ENCODE measurements at regions not wholly inside any gene's neighbourhood (a gene's known extent, or its start where the extent isn't known, plus 50 kb on each side); places are given as distances from the start of the nearest gene placed in this dataset.

- no peak overlapping the region for H2AFZ ChIP-seq (ENCODE audit: low read length)
- no peak overlapping the region for H3K4me2 ChIP-seq (ENCODE audit: low read depth, low read length)
- DNase-seq = no peak
- H3K9ac ChIP-seq (ENCODE audit: low read length) = no peak overlapping the region
- no peaks in the 10 kb centered on the region for H3K9me3 ChIP-seq (replicated peaks; ENCODE audit: insufficient read depth, low read length)
- no peaks in the 10 kb centered on the region for H3K79me2 ChIP-seq (ENCODE audit: low read length)
- no peaks in the 10 kb centered on the region for H3K9me2 ChIP-seq (replicated peaks; ENCODE audit: insufficient read depth, low read length)
- TF ChIP-seq EZH2phosphoT487 (IDR thresholded peaks at IDR 0.05; ENCODE audit: low read length) (no peak), EZH2 (optimal IDR thresholded peaks at IDR 0.05; ENCODE audit: low read depth, low read length) (no peak)
- TF ChIP-seq, protein P1, sequence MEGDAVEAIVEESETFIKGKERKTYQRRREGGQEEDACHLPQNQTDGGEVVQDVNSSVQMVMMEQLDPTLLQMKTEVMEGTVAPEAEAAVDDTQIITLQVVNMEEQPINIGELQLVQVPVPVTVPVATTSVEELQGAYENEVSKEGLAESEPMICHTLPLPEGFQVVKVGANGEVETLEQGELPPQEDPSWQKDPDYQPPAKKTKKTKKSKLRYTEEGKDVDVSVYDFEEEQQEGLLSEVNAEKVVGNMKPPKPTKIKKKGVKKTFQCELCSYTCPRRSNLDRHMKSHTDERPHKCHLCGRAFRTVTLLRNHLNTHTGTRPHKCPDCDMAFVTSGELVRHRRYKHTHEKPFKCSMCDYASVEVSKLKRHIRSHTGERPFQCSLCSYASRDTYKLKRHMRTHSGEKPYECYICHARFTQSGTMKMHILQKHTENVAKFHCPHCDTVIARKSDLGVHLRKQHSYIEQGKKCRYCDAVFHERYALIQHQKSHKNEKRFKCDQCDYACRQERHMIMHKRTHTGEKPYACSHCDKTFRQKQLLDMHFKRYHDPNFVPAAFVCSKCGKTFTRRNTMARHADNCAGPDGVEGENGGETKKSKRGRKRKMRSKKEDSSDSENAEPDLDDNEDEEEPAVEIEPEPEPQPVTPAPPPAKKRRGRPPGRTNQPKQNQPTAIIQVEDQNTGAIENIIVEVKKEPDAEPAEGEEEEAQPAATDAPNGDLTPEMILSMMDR (IDR thresholded peaks at IDR 0.05; ENCODE audit: low read length) = no peak
- no peaks in the 10 kb centered on the region; the same call in 1 of the 2 replicates for H3K4me1 ChIP-seq (ENCODE audit: low read length)
- no peaks in the 10 kb centered on the region for H3K27me3 ChIP-seq (replicated peaks; ENCODE audit: insufficient read depth, low read length)
- H3F3A ChIP-seq (ENCODE audit: insufficient read depth, low read length) = no peaks in the 10 kb centered on the region
- H3K4me3 ChIP-seq (ENCODE audit: low read length) = no peak overlapping the region
- no peaks in the 10 kb centered on the region for H3K36me3 ChIP-seq (replicated peaks; ENCODE audit: insufficient read depth, low read length)
- no peak overlapping the region for H3K27ac ChIP-seq (ENCODE audit: low read length)
- H4K20me1 ChIP-seq (ENCODE audit: insufficient read depth, low read length) = no peaks in the 10 kb centered on the region
Observed at GRCh38 chr5:57549566-57549965, 67.0 kb upstream of the ACTBL2 start.

DNA sequence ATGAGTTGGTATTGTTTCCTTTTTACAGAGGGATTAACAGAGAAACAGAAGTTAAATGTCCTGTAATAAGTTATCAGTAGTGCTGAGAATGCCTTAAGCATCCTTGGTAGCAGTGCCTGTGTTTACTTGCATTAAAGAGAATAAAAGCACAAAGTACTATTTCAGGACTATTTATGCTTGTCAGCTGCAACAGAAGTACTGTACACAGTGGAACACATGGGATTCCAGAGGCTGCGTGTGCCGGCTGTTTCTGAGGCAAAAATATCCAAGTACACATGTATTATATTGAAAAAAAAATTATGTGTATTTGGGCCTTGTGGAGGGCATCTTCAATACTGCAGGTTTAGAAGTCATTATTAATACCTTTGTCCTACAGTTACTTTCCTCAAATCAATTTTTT lies 58.2 kb upstream of the ACTBL2 start:
- H3K4me3 ChIP-seq (ENCODE audit: low read length) = no peak overlapping the region
- H3F3A ChIP-seq (ENCODE audit: insufficient read depth, low read length) = no peaks in the 10 kb centered on the region
- H3K36me3 ChIP-seq (replicated peaks; ENCODE audit: insufficient read depth, low read length) = no peaks in the 10 kb centered on the region
- no peaks in the 10 kb centered on the region for H3K27me3 ChIP-seq (replicated peaks; ENCODE audit: insufficient read depth, low read length)
- no peak for DNase-seq
- no peaks in the 10 kb centered on the region for H3K9me3 ChIP-seq (replicated peaks; ENCODE audit: insufficient read depth, low read length)
- no peak for TF ChIP-seq EZH2 (optimal IDR thresholded peaks at IDR 0.05; ENCODE audit: low read depth, low read length)
- TF ChIP-seq EZH2phosphoT487 (IDR thresholded peaks at IDR 0.05; ENCODE audit: low read length) = no peak
- TF ChIP-seq, protein P1 (IDR thresholded peaks at IDR 0.05; ENCODE audit: low read length) = no peak
- no peaks in the 10 kb centered on the region for H3K9me2 ChIP-seq (replicated peaks; ENCODE audit: insufficient read depth, low read length)
- no peak overlapping the region for H2AFZ ChIP-seq (ENCODE audit: low read length)
- no peaks in the 10 kb centered on the region for H3K79me2 ChIP-seq (ENCODE audit: low read length)
- H3K9ac ChIP-seq (ENCODE audit: low read length) = no peak overlapping the region
- no peaks in the 10 kb centered on the region for H4K20me1 ChIP-seq (ENCODE audit: insufficient read depth, low read length)
- H3K27ac ChIP-seq (ENCODE audit: low read length) = no peak overlapping the region
- no peak overlapping the region for H3K4me2 ChIP-seq (ENCODE audit: low read depth, low read length)
- no peaks in the 10 kb centered on the region for H3K4me1 ChIP-seq (ENCODE audit: low read length)

GRCh38 chr5:57539281-57539701 lies 56.7 kb upstream of the ACTBL2 start:
- Histone ChIP-seq H3K79me2 (ENCODE audit: low read length) (no peaks in the 10 kb centered on the region), H2AFZ (ENCODE audit: low read length) (no peak overlapping the region), H3K9ac (ENCODE audit: low read length) (no peak overlapping the region), H3K4me2 (ENCODE audit: low read depth, low read length) (no peak overlapping the region), H3K9me3 (replicated peaks; ENCODE audit: insufficient read depth, low read length) (no peaks in the 10 kb centered on the region), H3K27me3 (replicated peaks; ENCODE audit: insufficient read depth, low read length) (no peaks in the 10 kb centered on the region), H3K9me2 (replicated peaks; ENCODE audit: insufficient read depth, low read length) (no peaks in the 10 kb centered on the region), H3F3A (ENCODE audit: insufficient read depth, low read length) (no peaks in the 10 kb centered on the region), H3K27ac (ENCODE audit: low read length) (no peak overlapping the region), H3K4me3 (ENCODE audit: low read length) (no peak overlapping the region), H3K36me3 (replicated peaks; ENCODE audit: insufficient read depth, low read length) (no peaks in the 10 kb centered on the region), H4K20me1 (ENCODE audit: insufficient read depth, low read length) (no peaks in the 10 kb centered on the region), H3K4me1 (ENCODE audit: low read length) (no peaks in the 10 kb centered on the region)
- DNase-seq = no peak
- TF ChIP-seq EZH2phosphoT487 (IDR thresholded peaks at IDR 0.05; ENCODE audit: low read length) (no peak), EZH2 (optimal IDR thresholded peaks at IDR 0.05; ENCODE audit: low read depth, low read length) (no peak)
- TF ChIP-seq, protein P1 (IDR thresholded peaks at IDR 0.05; ENCODE audit: low read length) = no peak

All from MM.1S (cell line).